OCI-LY1 (cell line): ENCODE measurements at regions not wholly inside any gene's neighbourhood (a gene's known extent, or its start where the extent isn't known, plus 50 kb on each side); places are given as distances from the start of the nearest gene placed in this dataset.

Experiments
- CTCF ChIP-seq: fragments of 200-600 bp; sonication (generic), shearing (Covaris generic); IDR thresholded peaks from 2 replicates; pipeline ENCODE4 v1.5.1; 2017; ENCODE audit warnings: mild to moderate bottlenecking, antibody characterized with exemption, low read length, moderate library complexity, mixed read lengths
- EZH2 ChIP-seq: fragments of 200-600 bp; sonication (generic), shearing (Covaris generic); IDR thresholded peaks from 2 replicates; pipeline ENCODE4 v1.8.0; 2017; ENCODE audit warnings: borderline replicate concordance, mixed run types, mild to moderate bottlenecking, antibody characterized with exemption, low read length, moderate library complexity, mixed read lengths

GRCh38 chr9:115395511-115396021 lies 277.6 kb upstream of the TNC start:
- TF ChIP-seq CTCF (no peak), EZH2 (no peak)
